HEK293T (cell line): ENCODE measurements at regions not wholly inside any gene's neighbourhood (a gene's known extent, or its start where the extent isn't known, plus 50 kb on each side); places are given as distances from the start of the nearest gene placed in this dataset.

Experiments used
- ELF4 ChIP-seq: fragments of 450-650 bp; IDR thresholded peaks from 2 replicates; pipeline ENCODE4 v1.6.1; 2017; ENCODE audit warnings: antibody characterized with exemption
- FOXA1 ChIP-seq: fragments of 450-650 bp; IDR thresholded peaks from 2 replicates; pipeline ENCODE4 v1.6.1; 2016; ENCODE audit warnings: mild to moderate bottlenecking
- FOXM1 ChIP-seq: fragments of 450-650 bp; IDR thresholded peaks from 2 replicates; pipeline ENCODE4 v1.6.1; 2017; ENCODE audit warnings: mild to moderate bottlenecking, borderline replicate concordance
- SP1 ChIP-seq: fragments of 450-650 bp; IDR thresholded peaks from 2 replicates; pipeline ENCODE4 v1.6.1; 2017
- SUZ12 ChIP-seq: fragments of 450-650 bp; IDR thresholded peaks from 2 replicates; pipeline ENCODE4 v1.6.1; 2016; ENCODE audit warnings: mild to moderate bottlenecking
- TARDBP ChIP-seq: fragments of 450-650 bp; IDR thresholded peaks from 2 replicates; pipeline ENCODE4 v1.6.1; 2016
- ZNF384 ChIP-seq: fragments of 450-650 bp; IDR thresholded peaks from 2 replicates; pipeline ENCODE4 v1.6.1; 2016
- TF ChIP-seq, protein P1 (sequence below): fragments of 450-650 bp; IDR thresholded peaks from 2 replicates; pipeline ENCODE4 v1.6.1; 2016

- TF ChIP-seq, protein P1, sequence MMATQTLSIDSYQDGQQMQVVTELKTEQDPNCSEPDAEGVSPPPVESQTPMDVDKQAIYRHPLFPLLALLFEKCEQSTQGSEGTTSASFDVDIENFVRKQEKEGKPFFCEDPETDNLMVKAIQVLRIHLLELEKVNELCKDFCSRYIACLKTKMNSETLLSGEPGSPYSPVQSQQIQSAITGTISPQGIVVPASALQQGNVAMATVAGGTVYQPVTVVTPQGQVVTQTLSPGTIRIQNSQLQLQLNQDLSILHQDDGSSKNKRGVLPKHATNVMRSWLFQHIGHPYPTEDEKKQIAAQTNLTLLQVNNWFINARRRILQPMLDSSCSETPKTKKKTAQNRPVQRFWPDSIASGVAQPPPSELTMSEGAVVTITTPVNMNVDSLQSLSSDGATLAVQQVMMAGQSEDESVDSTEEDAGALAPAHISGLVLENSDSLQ, result no peak
- TF ChIP-seq SP1, result no peak
- TF ChIP-seq FOXM1, result no peak
- TF ChIP-seq ELF4, result no peak
- TF ChIP-seq FOXA1, result no peak
- TF ChIP-seq TARDBP, result no peak
- TF ChIP-seq ZNF384, result no peak
- TF ChIP-seq SUZ12, result no peak
Observed at GRCh38 chr11:116388146-116388545, 384.6 kb downstream of the BUD13 start.
